DMS53 treated with DMSO at 0.1 percent for 48 hours (cell line): ENCODE measurements at regions not wholly inside any gene's neighbourhood (a gene's known extent, or its start where the extent isn't known, plus 50 kb on each side); places are given as distances from the start of the nearest gene placed in this dataset.

Experiments
- DNase-seq: peaks from one replicate; lab custom pipeline; 2025; ENCODE audit not compliant: unreplicated experiment; lab: John Stamatoyannopoulos, UW

- no peak for DNase-seq
These were observed 187.3 kb upstream of the JAG1 start for GRCh38 chr20:10861090-10861489.

DNA sequence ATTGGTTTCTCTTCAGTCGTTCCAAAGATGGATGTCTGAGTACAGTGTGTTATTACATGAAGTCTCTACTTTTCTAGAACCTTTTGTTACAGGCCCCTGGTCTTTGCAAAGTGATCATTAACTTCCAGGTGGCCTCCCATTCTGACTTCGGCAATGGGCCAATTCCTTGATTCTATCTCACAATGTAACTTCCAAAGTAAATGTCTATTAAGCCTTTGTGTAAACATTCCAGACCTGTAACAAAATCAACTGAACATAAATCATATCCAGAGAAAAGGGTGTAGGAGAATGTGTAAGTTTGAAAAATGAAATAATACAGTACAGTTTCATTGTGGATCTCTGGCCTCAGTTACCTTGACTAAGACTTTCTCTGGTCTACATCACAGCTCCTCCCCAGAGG lies 187.8 kb upstream of the JAG1 start:
- DNase-seq = no peak

GRCh38 chr20:10863337-10864060 lies 189.7 kb upstream of the JAG1 start:
- no peak for DNase-seq

DNA sequence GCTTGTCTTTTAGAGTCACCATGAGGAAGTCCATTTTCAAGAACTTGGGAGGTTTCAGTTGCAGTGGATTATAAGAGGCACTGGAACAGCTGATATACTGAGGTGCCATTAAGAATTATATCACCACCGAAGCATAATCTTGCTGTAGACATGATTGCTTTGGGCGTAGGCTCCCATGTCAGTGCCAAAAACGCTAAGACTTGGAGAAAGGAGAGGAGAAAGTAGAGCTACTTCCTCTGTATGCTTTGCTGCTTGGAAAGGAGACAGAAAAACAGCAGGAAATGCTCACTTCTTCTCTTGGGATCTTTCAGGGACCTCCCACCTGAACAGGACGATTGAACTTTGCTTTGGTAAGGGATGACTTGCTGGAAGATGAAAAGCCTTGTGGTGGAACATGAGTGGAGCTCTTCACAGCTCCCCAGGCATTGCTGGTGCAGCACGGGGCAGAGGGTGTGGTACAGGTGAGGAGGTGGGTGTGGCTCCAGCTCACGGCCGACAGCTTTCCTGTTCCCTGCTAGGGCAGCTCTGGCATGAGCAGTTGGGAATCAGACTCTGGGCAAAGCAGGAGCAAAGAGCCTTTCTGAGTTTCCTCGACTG lies 190.4 kb upstream of the JAG1 start:
- DNase-seq = peak; percentile 12

DNA sequence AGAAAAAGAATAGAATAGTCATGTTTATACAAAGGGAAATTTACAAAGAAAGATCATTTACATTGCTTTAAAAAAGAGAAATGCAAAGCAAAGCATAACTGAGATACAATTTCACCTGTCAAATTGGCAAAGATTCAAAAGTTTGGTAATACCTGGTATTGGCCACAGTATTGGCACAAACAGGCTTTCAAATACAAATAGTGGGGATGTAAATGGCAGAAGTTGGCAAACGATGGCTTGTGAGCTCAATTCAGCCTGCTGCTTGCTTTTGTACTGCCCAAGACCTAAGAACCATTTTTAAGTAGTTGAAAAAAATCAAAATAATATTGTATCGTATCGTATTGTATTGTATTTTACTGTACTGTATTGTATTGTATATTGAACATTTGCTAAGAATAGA lies 194.5 kb upstream of the JAG1 start:
- DNase-seq = no peak

DNA sequence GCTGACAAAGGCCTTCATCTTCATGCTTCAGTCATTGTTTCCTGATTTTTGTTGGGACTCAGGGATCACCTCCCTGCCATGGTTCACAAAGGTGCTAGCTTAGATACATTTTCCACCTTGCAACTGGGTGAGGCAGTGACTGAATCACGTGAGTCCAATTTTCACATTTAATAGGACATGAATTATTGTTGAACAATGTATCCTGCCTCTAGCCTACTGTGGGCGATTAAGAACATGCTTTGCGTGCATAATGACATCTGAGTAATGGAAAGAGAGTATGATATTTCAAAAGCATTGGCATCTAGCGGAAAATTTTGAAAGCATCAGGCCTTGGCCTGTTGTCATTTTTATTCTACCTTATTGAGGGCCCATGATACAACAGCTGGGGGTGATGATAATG lies 199.2 kb upstream of the JAG1 start:
- DNase-seq = no peak

- DNase-seq = no peak
These were observed 201.9 kb upstream of the JAG1 start for GRCh38 chr20:10875653-10876052.

DNA sequence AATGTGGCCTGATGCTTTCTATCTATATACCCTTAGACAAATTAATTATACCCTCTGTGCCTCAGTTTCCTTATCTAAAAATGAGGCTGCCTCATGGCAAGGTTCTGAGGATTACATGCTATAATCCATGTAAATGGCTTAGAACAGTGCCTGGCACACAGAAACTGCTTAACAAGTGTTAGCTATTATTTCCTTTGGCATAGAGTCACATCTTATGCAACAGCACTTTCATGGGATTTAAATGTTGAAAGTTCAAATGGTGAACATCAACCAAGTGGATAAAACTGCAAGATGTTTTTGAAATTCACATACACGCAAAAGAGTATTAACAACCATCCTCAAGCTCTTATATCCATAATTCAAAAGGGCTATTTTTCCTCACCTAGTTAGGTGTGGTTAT lies 202.8 kb upstream of the JAG1 start:
- no peak for DNase-seq

DNA sequence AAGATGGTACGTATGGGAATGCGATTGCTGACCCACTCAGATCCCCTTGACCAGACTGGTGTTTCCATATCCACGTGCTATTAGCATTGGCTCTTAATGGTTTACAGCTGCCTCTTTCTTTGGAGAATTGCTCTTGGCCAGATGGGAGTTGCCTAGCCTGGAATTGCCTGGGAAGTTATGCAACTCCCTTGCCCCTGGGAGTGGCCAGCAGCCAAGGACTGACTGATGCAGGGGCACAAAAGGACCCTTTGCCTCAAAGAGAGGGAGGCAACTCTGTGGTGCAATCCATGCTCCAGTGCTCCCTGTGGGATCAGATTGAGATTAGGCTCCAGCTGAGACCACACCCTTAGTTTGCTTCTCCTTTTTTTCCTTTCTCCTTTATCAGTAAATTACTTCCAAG lies 203.5 kb upstream of the JAG1 start:
- no peak for DNase-seq

GRCh38 chr20:10883166-10883565 lies 209.4 kb upstream of the JAG1 start:
- no peak for DNase-seq

DNA sequence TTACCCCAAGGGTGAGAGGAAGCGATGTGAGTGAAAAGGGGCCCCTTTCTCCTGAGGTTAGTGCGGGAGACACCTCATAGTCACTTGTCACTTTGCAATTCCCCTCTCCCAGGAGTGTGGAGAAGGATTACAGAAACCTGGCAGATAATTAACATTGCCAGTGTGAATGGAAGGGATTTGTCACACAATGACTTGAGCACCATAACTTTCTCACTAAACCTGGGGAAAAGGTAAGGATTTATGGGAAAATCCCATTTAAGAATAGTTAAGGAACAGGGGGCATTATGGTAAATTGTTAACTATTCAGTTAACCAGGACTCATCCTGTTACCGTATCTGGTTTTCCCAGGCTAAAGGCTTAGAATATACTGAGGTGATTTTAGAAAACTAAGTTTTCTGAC lies 219.5 kb upstream of the JAG1 start:
- DNase-seq = no peak

GRCh38 chr20:10897336-10897735 lies 223.5 kb upstream of the JAG1 start:
- DNase-seq = no peak

GRCh38 chr20:10898552-10898951 lies 224.8 kb upstream of the JAG1 start:
- no peak for DNase-seq

GRCh38 chr20:10902174-10902573 lies 228.4 kb upstream of the JAG1 start:
- no peak for DNase-seq

- no peak for DNase-seq
These were observed 228.9 kb upstream of the JAG1 start for GRCh38 chr20:10902576-10903282.

DNA sequence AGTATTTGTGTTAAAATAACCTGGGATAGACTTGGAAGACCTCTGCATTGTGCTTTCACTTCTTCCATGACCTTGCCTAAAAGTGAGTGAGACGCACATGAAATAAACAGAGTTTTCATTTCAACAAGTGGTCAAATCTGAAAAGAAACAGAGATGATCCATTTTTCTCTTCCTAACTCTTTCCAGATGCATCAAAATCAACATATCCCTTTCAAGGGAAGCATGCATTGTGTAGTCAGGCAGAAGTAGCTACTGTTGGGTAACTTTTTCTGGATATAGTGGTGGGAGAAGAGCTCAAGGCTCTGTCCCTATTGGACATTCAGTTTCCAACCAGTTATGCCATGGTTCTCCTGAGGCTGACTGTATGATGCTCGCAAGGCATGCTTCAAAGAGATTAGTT lies 233.0 kb upstream of the JAG1 start:
- no peak for DNase-seq

- DNase-seq = no peak
These were observed 236.0 kb upstream of the JAG1 start for GRCh38 chr20:10909803-10910202.

GRCh38 chr20:10910535-10911178 lies 236.9 kb upstream of the JAG1 start:
- DNase-seq = no peak

GRCh38 chr20:10911298-10911697 lies 237.5 kb upstream of the JAG1 start:
- DNase-seq = no peak

DNA sequence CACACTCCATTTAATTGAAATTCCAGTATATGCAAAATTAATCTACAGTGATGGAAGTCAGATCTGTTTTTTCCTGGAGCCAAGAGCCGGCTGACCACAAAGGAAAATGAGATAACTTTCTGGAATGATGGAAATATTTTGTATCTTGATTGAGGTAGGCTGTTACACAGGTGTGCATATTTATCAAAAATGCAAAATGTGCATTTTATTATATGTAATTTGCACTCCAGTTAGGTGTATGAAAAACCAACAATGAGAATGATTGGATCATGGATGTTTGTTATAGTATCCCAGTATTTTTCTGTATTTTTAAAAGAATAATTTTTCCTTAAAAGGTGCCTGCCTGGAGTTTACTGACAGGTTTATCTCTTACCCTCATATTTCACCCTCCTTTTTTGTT lies 242.0 kb upstream of the JAG1 start:
- no peak for DNase-seq

GRCh38 chr20:10916312-10916711 lies 242.5 kb upstream of the JAG1 start:
- no peak for DNase-seq

DNA sequence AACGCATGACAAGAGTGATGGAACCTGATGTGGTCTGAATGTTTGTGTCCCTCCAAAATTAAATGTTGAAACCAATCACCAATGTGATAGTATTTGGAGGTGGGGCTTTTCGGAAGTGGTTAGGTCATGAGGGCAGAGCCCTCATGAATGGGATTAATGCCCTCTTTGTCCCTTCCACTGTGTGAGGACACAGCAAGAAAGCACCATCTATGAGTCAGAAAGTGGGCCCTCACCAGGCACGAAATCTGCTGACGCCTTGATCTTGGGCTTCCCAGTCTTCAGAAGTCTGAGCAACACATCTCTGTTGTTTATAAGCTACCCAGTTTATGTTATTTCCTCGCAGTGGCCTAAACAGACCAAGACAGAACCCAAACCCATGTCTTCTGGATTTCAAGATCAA lies 244.0 kb upstream of the JAG1 start:
- DNase-seq = no peak
